ENCODE measurements at regions not wholly inside any gene's neighbourhood (a gene's known extent, or its start where the extent isn't known, plus 50 kb on each side); places are given as distances from the start of the nearest gene placed in this dataset.
"Not testable (repeated sequence)": the region's sequence is repeated elsewhere in the genome, so short reads cannot be mapped to it uniquely, and the experiment has no call there.

DNA sequence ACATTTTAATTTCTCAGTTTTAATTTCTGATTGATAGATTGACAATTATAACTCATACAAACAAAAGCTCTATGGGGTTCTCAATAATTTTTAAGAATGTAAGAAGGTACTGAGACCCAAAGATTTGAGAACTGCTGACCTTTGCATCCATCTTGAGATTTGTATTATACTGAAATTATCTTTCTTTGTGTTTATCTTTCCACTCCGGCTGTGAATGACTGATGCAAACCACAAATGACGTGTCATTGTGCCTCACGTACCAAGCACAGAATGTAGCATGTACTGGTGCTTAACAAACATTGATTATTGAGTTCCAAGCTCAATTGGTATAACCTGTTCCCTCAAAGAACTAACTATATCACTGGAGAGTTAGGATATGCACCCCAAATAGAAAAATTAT is 152.1 kb upstream of the SMLR1 start:
- FAIRE-seq, result peak; percentile 28

DNA sequence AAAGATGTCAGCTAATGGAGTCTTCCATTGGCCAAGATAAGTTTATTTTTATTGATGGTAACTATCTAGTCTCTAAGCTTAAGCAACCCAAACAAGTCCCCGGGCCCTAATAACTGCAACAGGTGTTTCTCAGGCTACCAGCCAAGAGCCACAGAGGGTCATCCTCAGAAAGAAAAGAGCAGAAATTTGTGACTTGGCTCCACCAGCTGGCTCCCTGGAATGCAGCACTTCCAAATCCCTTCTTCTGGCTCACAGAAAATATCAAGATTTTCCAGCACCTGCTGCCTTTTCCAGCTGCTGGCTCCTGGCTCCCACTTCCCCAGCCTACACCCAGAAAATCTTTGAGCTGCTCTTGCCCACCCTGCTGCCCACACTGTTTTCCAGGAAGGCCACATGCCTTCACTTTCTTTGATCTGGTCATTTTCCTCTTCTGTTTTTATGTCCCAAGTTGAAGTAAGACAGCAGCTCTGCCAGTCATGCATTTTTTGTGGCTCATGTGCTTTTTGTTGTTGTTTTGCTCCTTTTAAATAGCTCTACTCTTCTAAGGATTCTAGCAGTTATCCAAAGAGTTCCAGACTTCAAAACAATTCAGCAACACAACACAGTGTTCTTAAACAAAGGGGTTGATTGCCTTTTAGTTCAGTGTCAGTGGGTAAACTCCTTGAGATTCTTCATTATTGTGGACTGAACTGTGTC is 151.0 kb upstream of the SMLR1 start:
- FAIRE-seq, result no peak

DNA sequence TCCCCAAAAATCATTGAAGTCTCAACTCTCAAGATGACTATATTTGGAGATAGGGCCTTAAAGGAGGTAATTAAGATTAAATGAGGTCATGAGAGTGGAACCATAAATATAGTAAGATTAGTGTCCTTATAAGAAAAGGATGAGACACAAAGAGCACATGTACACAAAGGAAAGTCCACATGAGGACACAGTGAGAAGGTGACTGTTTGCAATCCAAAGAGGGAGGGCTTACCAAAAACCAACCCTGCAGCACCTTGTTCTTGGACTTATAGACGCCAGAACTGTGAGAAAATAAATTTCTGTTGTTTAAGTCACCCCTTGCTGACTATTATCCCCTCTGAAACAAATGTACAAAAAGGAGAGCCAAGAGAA is 150.4 kb upstream of the SMLR1 start:
- FAIRE-seq, result no peak

DNA sequence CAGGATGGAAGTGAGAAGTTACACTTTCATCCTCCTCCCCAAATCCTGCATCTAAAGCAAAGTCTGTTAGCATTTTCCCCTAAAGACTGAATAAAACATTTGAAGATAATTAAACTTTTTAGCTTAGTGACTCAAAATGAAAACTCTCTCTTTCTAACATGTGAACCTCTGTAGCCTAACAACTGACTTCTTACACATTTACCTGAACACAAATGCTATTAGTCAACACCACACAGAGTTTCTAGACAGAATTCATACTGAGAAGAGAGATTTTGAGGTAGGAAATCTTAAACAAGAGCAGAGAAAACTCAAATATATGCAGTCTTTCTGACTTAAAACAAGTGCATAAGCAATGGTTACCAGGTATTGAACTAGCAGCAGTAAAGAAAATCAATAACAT is 149.9 kb upstream of the SMLR1 start:
- no peak for FAIRE-seq

DNA sequence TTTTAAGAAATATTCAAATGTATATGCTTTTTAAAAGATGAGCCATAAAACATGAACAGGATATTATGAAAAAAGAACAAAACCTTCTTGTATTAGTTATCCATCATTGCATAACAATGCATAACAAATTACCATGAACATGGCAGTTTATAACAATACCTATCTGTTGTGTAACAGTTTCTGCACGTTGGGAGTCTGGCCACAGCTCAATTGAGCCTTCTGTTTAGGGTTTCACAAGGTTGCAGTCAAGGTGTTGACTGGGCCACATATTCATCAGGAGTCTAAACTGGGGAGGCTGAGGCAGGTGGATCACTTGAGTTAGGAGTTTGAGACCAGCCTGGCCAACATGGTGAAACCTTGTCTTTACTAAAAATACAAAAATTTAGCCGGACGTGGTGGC is 149.4 kb upstream of the SMLR1 start:
- FAIRE-seq, result no peak

DNA sequence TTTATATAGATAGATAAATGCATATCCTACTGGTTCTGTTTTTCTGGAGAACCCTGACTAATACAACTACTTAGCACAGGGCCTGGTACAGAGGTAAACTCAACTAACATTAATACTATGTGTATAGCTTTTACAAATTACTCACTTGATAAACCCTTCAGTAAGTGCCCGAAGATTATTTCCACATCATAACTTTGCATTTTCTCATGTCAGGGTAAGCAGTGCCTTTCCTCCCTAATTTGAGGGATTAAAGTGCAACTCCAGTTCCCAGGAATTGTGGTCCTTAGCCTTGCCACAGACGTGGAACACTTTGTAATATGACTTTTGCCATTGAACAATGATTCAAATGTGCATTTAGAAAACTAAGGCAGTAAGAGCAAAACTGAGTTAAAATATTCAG is 147.5 kb upstream of the SMLR1 start:
- no peak for FAIRE-seq

DNA sequence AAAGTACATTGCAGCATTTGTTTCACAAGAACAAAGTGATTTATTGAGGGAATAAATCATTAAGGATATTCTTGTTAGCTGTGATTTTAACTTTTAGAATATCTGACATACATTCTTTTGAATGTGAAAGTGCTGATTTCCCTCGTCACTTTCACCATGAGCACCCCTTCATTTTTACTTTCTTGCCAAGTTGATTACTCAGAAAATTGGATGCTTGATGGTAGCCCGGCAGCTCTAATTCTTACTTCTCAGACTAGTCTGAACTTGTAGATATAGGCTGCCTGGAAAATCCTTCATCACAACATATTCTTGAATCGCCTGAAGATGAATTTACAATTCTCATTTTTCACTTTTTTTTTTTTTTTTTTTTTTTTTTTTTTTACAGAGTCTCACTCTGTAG is 147.1 kb upstream of the SMLR1 start:
- no peak for FAIRE-seq

DNA sequence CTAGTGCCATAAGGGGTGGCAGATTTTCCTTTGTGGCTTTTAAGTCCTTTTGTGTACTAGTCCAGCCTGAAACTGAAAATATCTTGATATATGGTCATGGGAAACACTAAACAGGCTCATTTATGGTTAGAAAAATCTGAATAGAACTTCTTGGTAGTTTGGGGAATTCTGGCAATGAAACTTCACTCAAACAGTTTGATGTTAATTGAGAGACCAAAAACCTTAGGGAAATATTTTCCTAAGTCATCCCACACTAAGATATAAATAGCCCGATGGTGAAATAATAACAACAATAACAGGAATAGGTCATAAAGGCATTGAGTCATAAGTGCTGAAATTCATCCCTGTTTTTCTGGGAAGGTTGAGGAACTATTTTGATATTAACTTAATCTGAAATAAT is 146.2 kb upstream of the SMLR1 start:
- no peak for FAIRE-seq

DNA sequence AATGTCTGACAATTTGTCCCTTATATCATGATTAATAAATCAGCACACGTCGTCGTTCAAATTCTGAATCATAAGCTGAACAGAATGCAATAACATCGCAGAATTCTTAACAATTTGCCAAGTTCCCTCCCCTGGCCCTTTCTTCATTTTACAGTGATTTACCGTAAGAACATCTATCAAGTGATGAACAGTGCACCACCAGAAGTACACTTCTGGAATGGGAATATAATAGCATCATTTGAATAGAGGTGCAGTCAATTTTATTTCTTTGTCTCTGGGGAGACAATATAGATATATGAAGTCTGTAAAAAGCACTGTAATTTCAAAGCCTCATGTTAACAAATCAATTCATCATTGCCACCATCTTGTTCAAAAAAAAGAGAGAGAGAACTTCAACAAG is 145.1 kb upstream of the SMLR1 start:
- no peak for FAIRE-seq

DNA sequence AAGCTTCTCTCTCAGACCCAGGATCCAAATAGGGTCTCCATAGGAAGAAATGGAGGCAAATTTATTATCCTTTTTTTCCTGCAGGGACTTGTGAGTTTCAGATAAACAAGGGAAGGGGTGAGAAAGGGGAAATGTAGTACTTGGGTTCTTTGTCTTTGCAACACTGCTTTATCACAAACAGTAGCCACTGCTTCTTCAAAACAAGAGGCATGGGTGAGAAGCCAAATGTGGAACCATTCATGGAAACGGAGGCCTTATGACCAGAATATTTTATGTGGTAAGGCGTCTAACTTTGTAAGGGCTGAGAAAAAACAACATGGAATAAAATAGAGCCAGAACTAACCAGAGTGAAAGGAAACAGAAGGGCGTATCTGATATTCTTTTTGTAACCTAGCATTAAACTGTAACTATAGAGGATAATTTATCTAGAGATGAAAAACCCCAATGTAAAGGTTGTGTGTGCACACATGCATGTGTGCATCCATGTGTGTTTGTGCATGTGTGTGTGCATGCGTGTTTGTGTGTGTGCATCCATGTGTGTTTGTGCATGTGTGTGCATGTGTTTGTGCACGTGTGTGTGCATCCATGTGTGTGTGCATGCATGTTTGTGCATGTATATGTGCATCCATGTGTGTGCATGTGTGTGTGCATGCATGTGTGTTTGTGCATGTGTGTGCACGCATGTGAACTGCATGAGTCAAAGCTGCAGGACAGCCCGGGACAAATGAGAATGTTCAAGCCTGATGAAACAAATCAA is 143.3 kb upstream of the SMLR1 start:
- no peak for FAIRE-seq

DNA sequence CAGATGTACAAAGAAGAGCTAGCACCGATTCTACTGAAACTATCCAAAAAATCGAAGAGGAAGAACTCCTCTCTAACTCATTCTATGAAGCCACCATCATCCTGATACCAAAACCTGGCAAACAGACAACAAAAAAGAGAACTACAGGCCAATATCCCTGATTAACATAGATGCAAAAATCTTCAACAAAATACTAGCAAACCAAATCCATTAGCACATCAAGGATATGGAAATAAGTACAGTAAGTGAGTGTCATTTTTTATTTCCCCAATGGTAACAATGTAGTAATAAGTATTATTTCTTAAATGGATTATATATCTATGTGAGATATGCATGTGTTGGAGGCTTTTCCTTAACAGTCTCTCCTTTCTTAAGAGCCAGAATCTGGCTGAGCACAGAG is 134.5 kb upstream of the SMLR1 start:
- no peak for FAIRE-seq

DNA sequence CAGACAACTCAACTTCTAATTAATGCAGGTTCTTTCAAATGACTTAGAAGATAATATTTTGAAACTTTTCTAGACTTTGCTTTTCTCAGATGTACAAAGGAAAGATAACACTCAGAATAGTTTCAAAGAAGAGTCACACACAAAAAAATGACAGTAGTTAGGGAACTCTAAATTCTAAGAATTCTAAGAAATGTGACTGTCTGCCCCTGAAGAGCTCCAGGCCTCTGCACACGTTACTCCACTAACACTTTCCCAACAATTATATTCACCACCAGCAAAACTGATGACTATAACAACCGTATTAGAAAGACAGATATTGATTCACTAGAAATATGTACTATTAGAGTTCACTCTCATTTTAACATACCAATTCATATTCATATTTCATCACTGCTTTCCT is 133.3 kb upstream of the SMLR1 start:
- no peak for FAIRE-seq

DNA sequence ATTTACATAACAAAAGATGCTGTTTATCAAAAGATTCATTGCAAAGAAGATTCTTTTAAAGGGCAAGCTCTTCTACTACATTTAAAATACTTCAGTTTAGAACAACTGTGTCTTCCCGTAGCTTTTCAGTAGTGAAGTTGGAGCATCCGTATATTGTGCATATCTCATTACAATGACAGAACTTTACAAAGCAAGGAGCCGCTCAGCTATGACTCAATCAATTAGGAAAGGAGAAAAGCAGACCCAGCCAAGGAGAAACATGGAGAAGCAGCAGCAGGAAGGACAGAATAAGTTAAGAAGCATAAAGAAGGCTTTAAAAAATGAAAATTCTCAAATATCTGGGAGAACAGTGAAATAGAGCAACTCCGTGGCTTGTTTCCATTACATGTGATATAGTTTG is 132.6 kb upstream of the SMLR1 start:
- FAIRE-seq, result no peak

DNA sequence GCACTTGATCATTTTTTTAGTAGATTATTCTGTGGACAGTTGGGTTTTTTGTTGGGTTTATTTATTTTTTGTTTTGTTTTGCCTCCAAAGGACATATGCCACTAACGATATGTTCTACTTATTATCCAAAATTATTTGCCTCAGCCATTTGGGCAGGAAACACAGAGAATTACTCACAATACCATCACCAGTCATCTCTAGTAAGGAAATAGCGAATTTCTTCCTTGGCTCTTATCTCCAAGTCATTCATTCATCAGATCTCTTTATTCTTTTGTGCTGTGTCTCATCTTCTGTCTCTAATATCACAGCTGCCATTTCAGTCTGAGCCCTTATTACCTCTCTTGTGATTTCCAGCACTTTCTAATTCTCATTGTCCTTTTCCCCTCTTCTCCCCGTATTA is 130.4 kb upstream of the SMLR1 start:
- no peak for FAIRE-seq

DNA sequence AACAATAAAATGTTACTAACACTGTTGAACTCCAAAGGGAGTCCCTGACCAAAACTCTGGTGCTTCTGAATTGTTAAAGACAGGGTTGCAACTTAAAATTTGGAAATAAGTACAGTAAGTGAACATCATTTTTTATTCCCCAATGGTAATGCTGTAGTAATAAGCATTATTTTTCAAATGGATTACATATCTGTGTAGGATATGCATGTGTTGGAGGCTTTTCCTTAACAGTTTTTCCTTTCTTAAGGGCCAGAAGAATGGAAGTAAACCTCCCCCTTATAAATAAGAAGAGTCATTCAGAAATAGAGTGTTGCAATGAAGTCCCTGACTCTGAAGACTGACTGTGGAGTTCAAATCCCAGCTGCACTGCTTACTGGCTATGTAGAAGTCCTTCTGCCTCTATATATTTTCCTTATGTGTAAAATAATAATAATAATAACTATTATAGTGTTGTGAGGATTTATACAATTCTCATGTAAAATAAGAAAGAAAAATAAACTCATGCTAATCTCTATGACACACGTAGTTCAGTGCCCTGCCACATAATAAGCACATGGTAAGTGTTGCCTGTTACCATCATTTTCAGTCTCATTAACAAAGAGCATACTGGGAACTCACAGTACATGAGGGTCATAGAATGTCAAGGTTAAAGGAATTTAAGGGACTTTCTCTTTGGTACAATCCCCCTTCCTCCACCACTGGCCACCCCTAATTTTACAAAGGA is 129.8 kb upstream of the SMLR1 start:
- FAIRE-seq, result no peak

DNA sequence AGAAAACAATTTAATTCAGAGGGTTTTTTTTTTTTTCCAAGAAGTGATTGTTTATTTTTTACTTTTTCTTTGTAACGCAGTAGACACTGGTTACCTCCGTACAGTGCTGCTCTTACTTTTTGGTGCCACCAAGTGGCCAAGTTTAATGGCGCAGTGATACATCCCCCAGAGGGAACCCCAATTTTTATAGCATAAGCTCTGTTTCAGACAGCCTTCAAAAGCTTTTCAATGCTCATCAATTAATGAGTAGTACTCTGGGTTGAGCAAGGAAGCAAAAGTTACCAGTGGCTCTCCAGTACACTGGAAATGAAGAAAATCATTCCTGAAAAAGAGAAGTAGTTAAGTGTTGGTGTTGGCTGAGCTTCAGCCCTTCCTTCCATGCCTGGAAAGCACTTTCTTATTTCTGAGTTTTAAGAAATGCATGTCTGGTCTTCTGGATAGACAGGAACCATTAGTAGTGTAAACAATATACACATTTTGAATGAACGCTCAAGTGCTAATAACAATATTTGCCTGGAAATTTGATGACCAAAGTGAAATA is 129.1 kb upstream of the SMLR1 start:
- no peak for FAIRE-seq

DNA sequence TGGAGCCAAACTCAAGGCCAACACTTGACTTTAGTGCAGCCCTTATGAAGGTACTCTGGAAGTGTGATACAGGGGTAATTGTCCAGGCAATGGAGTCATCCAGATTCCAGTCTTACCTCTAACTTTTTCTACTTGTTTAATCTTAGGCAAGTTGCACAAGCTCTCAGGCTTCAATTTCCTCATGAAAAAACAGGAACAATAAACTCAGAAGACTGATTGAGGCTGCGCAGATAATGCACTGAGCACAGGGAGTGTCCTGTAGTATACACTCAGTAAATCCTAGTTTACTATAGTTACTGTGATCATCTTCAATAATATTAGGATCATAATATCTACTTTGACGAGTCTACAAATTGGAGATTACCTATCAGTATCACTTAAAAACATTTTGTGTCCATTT is 127.5 kb upstream of the SMLR1 start:
- no peak for FAIRE-seq

DNA sequence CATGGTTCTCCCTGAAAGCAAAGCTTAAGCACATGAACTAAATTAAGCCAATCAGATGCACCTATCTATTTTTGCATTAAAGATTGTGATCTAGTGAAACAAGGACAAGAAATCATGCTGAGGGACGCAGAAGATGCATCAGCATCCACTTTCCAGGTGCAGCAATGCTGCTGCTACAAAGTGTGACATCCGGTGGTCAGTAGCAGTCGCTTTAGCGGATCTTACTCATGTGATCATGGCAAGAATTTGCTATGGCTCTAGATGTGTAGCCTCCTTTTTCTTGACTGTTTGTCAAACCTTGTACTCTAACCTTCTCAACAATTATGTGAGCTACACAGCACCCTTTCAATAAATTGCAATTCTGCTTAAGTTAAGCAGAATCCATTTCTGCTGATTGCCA is 126.8 kb upstream of the SMLR1 start:
- no peak for FAIRE-seq

DNA sequence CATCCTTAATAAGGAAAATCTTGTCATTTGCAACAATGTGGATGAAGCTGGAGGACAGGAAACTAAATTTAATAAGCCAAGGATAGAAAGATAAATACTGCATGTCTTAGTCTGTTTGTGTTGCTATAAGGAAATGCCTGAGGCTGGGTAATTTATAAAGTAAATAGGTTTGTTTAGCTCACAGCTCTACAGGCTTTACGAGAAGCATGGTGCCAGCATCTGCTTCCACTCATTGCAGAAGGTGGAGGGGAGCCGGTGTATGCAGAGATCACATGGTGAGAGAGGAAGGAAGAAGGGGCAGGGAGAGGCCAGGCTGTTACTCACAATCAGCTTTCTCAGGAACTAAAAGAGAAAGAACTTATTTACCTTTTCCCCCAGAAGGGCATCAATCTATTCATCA is 118.9 kb upstream of the SMLR1 start:
- no peak for FAIRE-seq

DNA sequence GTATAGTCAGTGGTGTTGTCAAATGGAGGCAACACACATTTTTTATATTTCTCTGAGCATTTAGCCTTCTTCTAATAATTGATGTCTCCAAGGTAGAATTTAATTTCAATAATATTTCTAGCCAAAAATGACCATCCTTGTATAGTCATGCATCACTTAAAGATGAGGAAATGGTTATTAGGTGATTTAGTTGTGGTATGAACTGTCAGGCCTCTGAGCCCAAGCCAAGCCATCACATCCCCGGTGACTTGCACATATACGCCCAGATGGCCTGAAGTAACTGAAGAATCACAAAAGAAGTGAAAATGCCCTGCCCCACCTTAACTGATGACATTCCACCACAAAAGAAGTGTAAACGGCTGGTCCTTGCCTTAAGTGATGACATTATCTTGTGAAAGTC is 115.6 kb upstream of the SMLR1 start:
- FAIRE-seq, result not testable (repeated sequence)

DNA sequence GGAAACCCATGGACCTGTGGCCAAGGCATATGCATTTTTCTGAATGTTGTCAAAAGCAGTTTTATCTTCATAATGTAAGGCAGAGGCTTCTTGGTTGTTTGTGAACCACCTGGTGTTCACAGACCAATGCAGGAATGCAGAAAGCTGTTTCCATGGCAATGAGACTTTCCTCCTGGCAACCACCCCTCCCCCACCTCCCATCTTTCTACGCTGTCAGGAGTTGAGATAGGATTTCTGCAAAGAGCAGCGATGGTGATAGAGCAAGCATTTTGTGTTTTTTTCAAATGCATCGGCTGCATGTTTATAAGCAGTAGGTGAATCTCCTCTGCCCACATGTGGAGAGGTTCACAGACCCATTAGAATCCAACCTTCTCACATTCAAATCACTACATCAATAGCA is 114.1 kb upstream of the SMLR1 start:
- no peak for FAIRE-seq

DNA sequence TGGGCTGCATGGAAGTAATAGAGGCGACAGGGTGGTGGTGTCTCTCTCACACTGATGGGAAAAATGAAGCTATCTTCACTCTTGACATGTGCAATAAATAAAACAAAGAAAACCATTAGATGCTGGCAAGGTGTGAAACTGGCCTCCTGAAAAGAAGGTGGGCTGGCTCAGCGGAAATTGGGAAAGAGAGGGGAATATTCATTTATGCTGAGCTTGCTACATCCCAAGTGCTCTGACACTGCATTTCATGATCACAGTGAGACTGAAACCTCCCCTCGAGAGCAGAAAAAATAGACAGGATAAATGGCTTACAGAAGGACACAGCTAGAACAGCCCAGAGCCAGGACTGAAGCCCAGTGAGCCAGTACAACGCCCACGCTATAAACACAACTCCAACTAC is 112.1 kb upstream of the SMLR1 start:
- FAIRE-seq, result no peak

DNA sequence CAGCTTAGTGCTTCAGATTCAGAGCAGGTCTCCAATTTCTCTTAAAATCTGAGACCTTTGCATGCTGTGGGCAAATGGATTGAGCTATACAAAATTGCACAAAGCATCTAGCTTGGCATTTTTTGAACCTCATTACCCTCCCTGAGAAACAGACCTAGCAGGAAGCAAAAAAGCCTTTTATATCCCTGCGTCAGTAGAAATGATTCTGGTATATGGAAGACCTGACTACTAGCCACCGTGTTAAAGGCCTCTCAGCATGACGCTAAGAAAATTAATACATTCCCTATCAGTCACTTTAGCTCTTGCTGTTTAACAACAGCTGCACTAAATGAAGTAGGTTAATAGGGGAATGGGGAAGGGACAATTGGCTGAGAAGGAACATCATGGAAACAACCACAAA is 110.7 kb upstream of the SMLR1 start:
- no peak for FAIRE-seq

DNA sequence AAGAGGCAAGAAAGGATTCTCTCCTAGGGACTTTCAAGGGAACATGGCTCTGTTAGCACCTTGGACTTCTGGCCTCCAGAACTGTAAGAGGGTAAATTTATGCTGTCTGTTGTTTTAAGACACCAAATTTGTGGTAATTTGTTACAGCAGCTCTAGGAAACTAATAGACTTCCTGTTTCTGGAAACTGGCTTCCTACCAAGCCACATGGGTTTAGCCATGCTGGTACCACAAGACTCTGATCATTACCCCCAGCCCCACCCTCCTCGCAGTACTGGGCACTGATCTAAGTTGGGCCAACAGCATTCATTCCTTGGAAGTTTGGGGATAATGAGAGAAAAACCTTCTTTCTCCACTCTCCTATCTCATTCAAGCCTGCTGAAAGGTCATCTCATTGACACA is 109.5 kb upstream of the SMLR1 start:
- FAIRE-seq, result no peak
